DOHH2 (cell line): ENCODE measurements at regions not wholly inside any gene's neighbourhood (a gene's known extent, or its start where the extent isn't known, plus 50 kb on each side); places are given as distances from the start of the nearest gene placed in this dataset.

Experiments
- H3F3A ChIP-seq: fragments of 200-600 bp; sonication (generic), shearing (Covaris generic); 2 replicates; pipeline ENCODE4 v1.6.0; 2016; ENCODE audit warnings: antibody characterized with exemption, mild to moderate bottlenecking; ENCODE audit not compliant: control insufficient read depth, insufficient read depth
- H3K27ac ChIP-seq: fragments of 200-600 bp; sonication (generic); 2 replicates; pipeline ENCODE4 v1.5.1; 2014; ENCODE audit warnings: low read depth, mild to moderate bottlenecking, low read length, moderate library complexity
- H3K27me3 ChIP-seq: fragments of 200-600 bp; sonication (generic); 2 replicates; pipeline ENCODE4 v1.6.1; 2014; ENCODE audit warnings: mild to moderate bottlenecking, low read length, mixed read lengths; ENCODE audit not compliant: control insufficient read depth
- H3K36me3 ChIP-seq: fragments of 200-600 bp; sonication (generic); 2 replicates; pipeline ENCODE4 v1.6.1; 2014; ENCODE audit warnings: mild to moderate bottlenecking, low read length, moderate library complexity, mixed read lengths; ENCODE audit not compliant: control insufficient read depth
- H3K4me1 ChIP-seq: fragments of 200-600 bp; sonication (generic); 2 replicates; pipeline ENCODE4 v1.6.1; 2014; ENCODE audit warnings: mild to moderate bottlenecking, low read length, mixed read lengths; ENCODE audit not compliant: control insufficient read depth
- H3K4me2 ChIP-seq: fragments of 200-600 bp; sonication (generic); 2 replicates; pipeline ENCODE4 v1.6.0; 2014; ENCODE audit warnings: mild to moderate bottlenecking, low read length, moderate library complexity
- H3K4me3 ChIP-seq: fragments of 200-600 bp; sonication (generic); 2 replicates; pipeline ENCODE4 v1.5.1; 2014; ENCODE audit warnings: mild to moderate bottlenecking, low read length, mixed read lengths
- H3K79me2 ChIP-seq: fragments of 200-600 bp; sonication (generic); 2 replicates; pipeline ENCODE4 v1.6.1; 2014; ENCODE audit warnings: mild to moderate bottlenecking, low read length, mixed read lengths; ENCODE audit not compliant: control insufficient read depth
- H3K9me2 ChIP-seq: fragments of 200-600 bp; sonication (generic); replicated peaks from 2 replicates; pipeline ENCODE4 v1.6.1; 2014; ENCODE audit warnings: mild to moderate bottlenecking, low read length, mixed read lengths; ENCODE audit not compliant: control insufficient read depth
- H3K9me3 ChIP-seq: fragments of 200-600 bp; sonication (generic); 2 replicates; pipeline ENCODE4 v1.6.1; 2014; ENCODE audit warnings: antibody characterized with exemption, low read length, mixed read lengths; ENCODE audit not compliant: control insufficient read depth, insufficient read depth
- H4K20me1 ChIP-seq: fragments of 200-600 bp; sonication (generic); 2 replicates; pipeline ENCODE4 v1.6.0; 2014; ENCODE audit warnings: low read depth, mild to moderate bottlenecking, antibody characterized with exemption, low read length, moderate library complexity; ENCODE audit not compliant: control insufficient read depth, insufficient read depth
- CTCF ChIP-seq: fragments of 200-600 bp; sonication (generic); IDR thresholded peaks from one replicate; pipeline ENCODE4 v1.5.1; 2014; ENCODE audit warnings: antibody characterized with exemption, mild to moderate bottlenecking, low read depth, low read length; ENCODE audit not compliant: poor library complexity, severe bottlenecking
- EZH2phosphoT487 ChIP-seq: fragments of 200-600 bp; sonication (generic); IDR thresholded peaks from 2 replicates; pipeline ENCODE4 v1.6.1; 2017; ENCODE audit warnings: borderline replicate concordance, mild to moderate bottlenecking, antibody characterized with exemption, low read length, moderate library complexity, mixed read lengths

- H3K79me2 ChIP-seq: no peaks in the 10 kb centered on the region
- H3K4me3 ChIP-seq: no peak overlapping the region
- H3K27ac ChIP-seq: no peak overlapping the region
- H4K20me1 ChIP-seq: no peaks in the 10 kb centered on the region
- H3F3A ChIP-seq: no peaks in the 10 kb centered on the region
- no peaks in the 10 kb centered on the region for H3K9me2 ChIP-seq
- no peak for TF ChIP-seq EZH2phosphoT487
- TF ChIP-seq CTCF: no peak
- H3K9me3 ChIP-seq: no peaks in the 10 kb centered on the region
- no peaks in the 10 kb centered on the region for H3K36me3 ChIP-seq
- H3K4me1 ChIP-seq: peaks cover 11% of the 10 kb centered on the region
- no peak overlapping the region for H3K4me2 ChIP-seq
- no peaks in the 10 kb centered on the region for H3K27me3 ChIP-seq
These were observed 53.8 kb upstream of the LSM6 start for GRCh38 chr4:146121757-146122156.

DNA sequence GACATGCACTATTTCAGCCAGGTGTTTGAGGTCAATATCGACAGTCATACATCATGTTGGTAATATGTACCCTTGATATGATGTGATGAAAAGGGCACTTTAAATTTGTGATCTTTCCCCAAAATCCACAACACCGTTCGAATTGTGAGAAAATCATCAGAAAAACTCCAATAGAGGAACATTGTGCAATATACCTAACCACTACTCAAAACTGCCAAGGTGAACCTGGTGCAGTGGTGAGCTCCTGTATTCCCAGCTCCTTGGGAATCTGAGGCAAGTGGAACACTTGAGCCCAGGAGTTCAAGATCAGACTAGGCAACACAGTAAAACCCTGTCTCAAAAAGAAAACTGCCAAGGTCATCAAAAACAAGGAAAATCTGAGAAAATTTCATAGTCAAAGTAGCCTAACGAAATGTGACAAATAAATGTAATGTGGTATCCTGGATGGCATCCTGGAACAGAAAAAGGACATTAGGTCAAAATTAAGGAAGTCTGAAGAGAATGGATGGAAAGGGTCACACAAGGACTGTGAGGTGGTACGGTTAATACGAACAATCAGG, 55.6 kb upstream of the LSM6 start:
- no peaks in the 10 kb centered on the region for H4K20me1 ChIP-seq
- TF ChIP-seq EZH2phosphoT487 (no peak), CTCF (no peak)
- no peak overlapping the region for H3K4me3 ChIP-seq
- no peaks in the 10 kb centered on the region for H3F3A ChIP-seq
- H3K27me3 ChIP-seq: no peaks in the 10 kb centered on the region
- H3K9me2 ChIP-seq: no peaks in the 10 kb centered on the region
- peaks cover 11% of the 10 kb centered on the region for H3K4me1 ChIP-seq
- H3K4me2 ChIP-seq: no peak overlapping the region
- H3K79me2 ChIP-seq: no peaks in the 10 kb centered on the region
- no peaks in the 10 kb centered on the region for H3K36me3 ChIP-seq
- no peak overlapping the region for H3K27ac ChIP-seq
- H3K9me3 ChIP-seq: no peaks in the 10 kb centered on the region

DNA sequence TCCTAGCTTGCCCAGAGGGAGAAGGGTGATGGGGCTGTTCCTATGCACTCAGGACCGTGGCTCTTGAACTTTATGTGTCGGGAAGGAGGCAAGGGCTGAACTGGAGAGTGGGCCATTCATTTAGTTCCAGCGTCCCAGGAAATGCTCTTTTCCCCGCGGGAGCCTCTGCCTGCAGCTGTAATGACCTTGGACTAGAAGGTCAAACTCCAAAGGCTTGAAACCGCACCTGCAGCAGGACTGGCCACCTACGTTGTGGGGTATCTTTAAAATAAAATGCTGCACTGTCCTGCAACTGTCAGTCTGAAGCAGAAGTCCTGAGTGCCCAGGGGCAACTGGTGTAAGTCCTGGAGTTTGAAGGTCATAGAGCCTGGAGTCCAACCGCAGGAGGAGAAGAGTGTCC, 61.5 kb upstream of the LSM6 start:
- no peak overlapping the region for H3K4me2 ChIP-seq
- no peaks in the 10 kb centered on the region for H3K36me3 ChIP-seq
- no peaks in the 10 kb centered on the region for H3K9me2 ChIP-seq

More for the DNA sequence above, 61.5 kb upstream of the LSM6 start:
- Histone ChIP-seq H3K4me3 (no peak overlapping the region), H3K4me1 (peaks cover 32% of the 10 kb centered on the region), H3K9me3 (no peaks in the 10 kb centered on the region), H3K27ac (no peak overlapping the region), H4K20me1 (no peaks in the 10 kb centered on the region), H3K27me3 (no peaks in the 10 kb centered on the region), H3F3A (no peaks in the 10 kb centered on the region), H3K79me2 (no peaks in the 10 kb centered on the region)
- TF ChIP-seq EZH2phosphoT487 (no peak), CTCF (no peak)
